NCI-H1930 (cell line): ENCODE measurements at regions not wholly inside any gene's neighbourhood (a gene's known extent, or its start where the extent isn't known, plus 50 kb on each side); places are given as distances from the start of the nearest gene placed in this dataset.

ENCODE experiments used
- DNase-seq, 2 experiments: peaks; one replicate each; lab custom pipeline; 2025; lab: John Stamatoyannopoulos, UW

GRCh38 chr20:39700528-39700927, 738.4 kb downstream of the DHX35 start:
- no peak for DNase-seq

- DNase-seq, result no peak
Measured at GRCh38 chr20:39699166-39699725, 737.1 kb downstream of the DHX35 start.

- DNase-seq, result no peak
Measured at GRCh38 chr20:39698752-39699151, 736.6 kb downstream of the DHX35 start.

- no peak for DNase-seq
Measured at GRCh38 chr20:39691151-39691862, 729.2 kb downstream of the DHX35 start.

GRCh38 chr20:39676857-39677391, 714.8 kb downstream of the DHX35 start:
- no peak for DNase-seq

GRCh38 chr20:39676241-39676640, 714.1 kb downstream of the DHX35 start:
- DNase-seq, result no peak

GRCh38 chr20:39674842-39675241, 712.7 kb downstream of the DHX35 start:
- DNase-seq, result no peak

- DNase-seq, result no peak
Measured at GRCh38 chr20:39670988-39671387, 708.8 kb downstream of the DHX35 start.

- no peak for DNase-seq
Measured at GRCh38 chr20:39669659-39670058, 707.5 kb downstream of the DHX35 start.

GRCh38 chr20:39668038-39668437, 705.9 kb downstream of the DHX35 start:
- no peak for DNase-seq

- DNase-seq, result no peak
Measured at GRCh38 chr20:39661833-39662232, 699.7 kb downstream of the DHX35 start.

- DNase-seq, result no peak
Measured at GRCh38 chr20:39660965-39661364, 698.8 kb downstream of the DHX35 start.

- no peak for DNase-seq
Measured at GRCh38 chr20:39660226-39660625, 698.1 kb downstream of the DHX35 start.

- DNase-seq, result no peak
Measured at GRCh38 chr20:39658662-39659409, 696.7 kb downstream of the DHX35 start.

GRCh38 chr20:39654171-39654570, 692.0 kb downstream of the DHX35 start:
- no peak for DNase-seq

GRCh38 chr20:39651645-39652325, 689.6 kb downstream of the DHX35 start:
- no peak for DNase-seq

- DNase-seq, result no peak
Measured at GRCh38 chr20:39646874-39647413, 684.8 kb downstream of the DHX35 start.

- no peak for DNase-seq
Measured at GRCh38 chr20:39645131-39645530, 683.0 kb downstream of the DHX35 start.

- no peak for DNase-seq
Measured at GRCh38 chr20:39643292-39643691, 681.1 kb downstream of the DHX35 start.

- DNase-seq, result no peak
Measured at GRCh38 chr20:39641423-39641822, 679.3 kb downstream of the DHX35 start.

GRCh38 chr20:39640147-39640546, 678.0 kb downstream of the DHX35 start:
- no peak for DNase-seq

GRCh38 chr20:39638731-39639130, 676.6 kb downstream of the DHX35 start:
- DNase-seq, result no peak
